ENCODE measurements at regions not wholly inside any gene's neighbourhood (a gene's known extent, or its start where the extent isn't known, plus 50 kb on each side); places are given as distances from the start of the nearest gene placed in this dataset.
"Not testable (repeated sequence)": the region's sequence is repeated elsewhere in the genome, so short reads cannot be mapped to it uniquely, and the experiment has no call there.

DNA sequence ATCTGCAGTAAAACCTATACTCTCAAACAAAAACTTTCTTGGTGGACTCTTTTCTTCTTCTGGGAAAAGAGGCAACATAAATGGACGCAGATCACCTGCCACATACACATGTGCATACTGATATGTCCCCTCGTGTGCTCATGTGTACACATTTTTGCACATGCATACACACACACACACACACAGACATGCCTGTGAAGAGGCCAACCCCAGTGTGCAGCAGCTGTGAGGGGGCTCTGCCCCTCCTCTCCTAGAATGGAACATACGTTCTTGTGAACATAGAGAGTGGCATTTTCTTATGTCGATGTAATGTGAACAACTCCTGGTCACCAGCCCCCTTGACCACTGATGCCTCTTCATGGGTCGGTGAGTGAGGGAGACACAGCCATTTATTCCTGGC, 188.9 kb upstream of the PLGLB2 start:
- ATAC-seq; POLR2A ChIA-PET; H3K4me2 ChIP-seq (ENCODE audit: low read length); H3K9me3 ChIP-seq (ENCODE audit: control insufficient read depth in 1 of 2, insufficient read depth in 1 of 2, low read depth in 1 of 2, low read length in 2 of 2); H3K27me3 ChIP-seq (ENCODE audit: insufficient read depth, low read length); H3K4me1 ChIP-seq (ENCODE audit: control insufficient read depth in 1 of 2, insufficient read depth in 2 of 2, low read length in 2 of 2); BruUV-seq (replicated peaks); DNase-seq (ENCODE audit: low read depth, low spot score); H2AFZ ChIP-seq (ENCODE audit: low read depth, low read length, poor library complexity, severe bottlenecking); H3K27ac ChIP-seq (ENCODE audit: low read depth, low read length); intact Hi-C loops (cut with micrococcal nuclease); RAD21 ChIA-PET (ENCODE audit: low non-redundant PET in 1 of 2, low total read pairs in 2 of 2, uncharacterized antibody in 2 of 2, unreplicated experiment in 2 of 2); H3K36me3 ChIP-seq (ENCODE audit: control insufficient read depth in 1 of 2, insufficient read depth in 2 of 2, low read length in 2 of 2); H3K4me3 ChIP-seq (replicated peaks in 1 of 2; ENCODE audit: low read depth in 1 of 2, low read length in 2 of 2); H3K9me2 ChIP-seq (ENCODE audit: insufficient read depth); H4K20me1 ChIP-seq (ENCODE audit: insufficient read depth); CTCF ChIA-PET; H3K79me2 ChIP-seq (ENCODE audit: insufficient read depth, low read length); H3K9ac ChIP-seq (ENCODE audit: low read length): not testable (repeated sequence)

DNA sequence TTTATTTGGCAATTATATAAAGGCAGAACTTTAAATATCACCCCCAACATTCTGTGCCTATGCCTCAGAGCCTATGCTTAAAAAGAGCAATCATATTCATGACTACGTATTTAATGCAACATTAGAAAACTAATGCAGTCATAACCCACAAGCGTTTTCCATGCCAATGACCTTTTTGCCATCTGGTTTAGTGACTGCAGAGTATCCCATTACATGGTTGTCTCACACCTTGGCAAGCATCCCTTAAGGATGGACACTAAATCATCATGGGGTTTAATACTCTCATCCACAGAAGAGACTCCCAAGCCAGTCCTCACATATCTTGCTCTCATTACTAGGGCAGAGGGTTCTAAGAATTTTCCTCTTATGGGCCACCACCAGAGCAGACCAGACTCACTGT, 188.2 kb upstream of the PLGLB2 start:
- BruUV-seq (replicated peaks); H3K27ac ChIP-seq (ENCODE audit: low read depth, low read length); RAD21 ChIA-PET (ENCODE audit: low non-redundant PET in 1 of 2, low total read pairs in 2 of 2, uncharacterized antibody in 2 of 2, unreplicated experiment in 2 of 2); DNase-seq (ENCODE audit: low read depth, low spot score); H3K9me2 ChIP-seq (ENCODE audit: insufficient read depth); H3K27me3 ChIP-seq (ENCODE audit: insufficient read depth, low read length); H3K36me3 ChIP-seq (ENCODE audit: control insufficient read depth in 1 of 2, insufficient read depth in 2 of 2, low read length in 2 of 2); ATAC-seq; H3K4me1 ChIP-seq (ENCODE audit: control insufficient read depth in 1 of 2, insufficient read depth in 2 of 2, low read length in 2 of 2); H2AFZ ChIP-seq (ENCODE audit: low read depth, low read length, poor library complexity, severe bottlenecking); H4K20me1 ChIP-seq (ENCODE audit: insufficient read depth); H3K4me2 ChIP-seq (ENCODE audit: low read length); H3K4me3 ChIP-seq (replicated peaks in 1 of 2; ENCODE audit: low read depth in 1 of 2, low read length in 2 of 2); H3K9ac ChIP-seq (ENCODE audit: low read length); CTCF ChIA-PET; POLR2A ChIA-PET; H3K79me2 ChIP-seq (ENCODE audit: insufficient read depth, low read length); H3K9me3 ChIP-seq (ENCODE audit: control insufficient read depth in 1 of 2, insufficient read depth in 1 of 2, low read depth in 1 of 2, low read length in 2 of 2); intact Hi-C loops (cut with micrococcal nuclease): not testable (repeated sequence)

DNA sequence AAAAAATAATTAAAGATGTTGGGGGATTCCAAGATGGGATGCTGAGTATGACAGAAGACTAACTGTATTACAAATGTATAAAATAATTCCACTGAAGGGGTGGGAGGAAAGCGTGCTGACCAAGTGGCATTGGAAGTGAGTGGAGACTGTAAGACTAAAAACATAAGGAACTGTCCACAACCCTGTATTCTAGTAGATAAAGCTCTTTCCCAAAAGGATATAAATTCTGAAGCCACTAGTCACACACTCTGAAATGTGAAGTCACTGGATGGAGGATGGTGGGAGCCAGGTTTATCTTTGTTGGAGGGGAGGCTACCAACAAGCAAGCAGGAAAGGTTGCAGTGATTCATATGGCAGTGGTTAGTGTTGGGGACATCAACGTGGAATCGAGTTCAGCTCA, 182.8 kb upstream of the PLGLB2 start:
- H3K4me2 ChIP-seq (ENCODE audit: low read length); intact Hi-C loops (cut with micrococcal nuclease); ATAC-seq: not testable (repeated sequence)

DNA sequence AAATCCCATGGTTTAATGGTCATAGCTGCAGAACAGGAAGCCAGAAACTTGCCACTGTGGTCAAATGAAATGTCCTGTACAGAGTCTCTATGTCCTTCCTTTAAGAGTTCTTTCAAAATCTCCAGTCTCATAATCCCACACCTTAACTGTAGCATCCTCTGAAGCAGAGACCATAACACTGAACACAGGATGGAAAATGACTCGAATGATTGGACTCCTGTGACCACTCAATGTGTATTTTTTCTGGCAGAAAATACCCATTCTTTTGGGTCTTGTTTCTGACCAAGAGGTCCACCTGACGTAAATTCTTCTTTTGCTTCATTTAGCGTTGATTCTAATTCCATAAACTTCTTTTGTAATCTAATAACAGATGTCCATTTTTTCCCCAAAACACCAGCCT, 181.4 kb upstream of the PLGLB2 start:
- H3K9ac ChIP-seq (ENCODE audit: low read length); DNase-seq (ENCODE audit: low read depth, low spot score); H4K20me1 ChIP-seq (ENCODE audit: insufficient read depth); H3K36me3 ChIP-seq (ENCODE audit: control insufficient read depth in 1 of 2, insufficient read depth in 2 of 2, low read length in 2 of 2); BruUV-seq (replicated peaks); H3K4me1 ChIP-seq (ENCODE audit: control insufficient read depth in 1 of 2, insufficient read depth in 2 of 2, low read length in 2 of 2); intact Hi-C loops (cut with micrococcal nuclease); H3K4me3 ChIP-seq (replicated peaks in 1 of 2; ENCODE audit: low read depth in 1 of 2, low read length in 2 of 2); CTCF ChIA-PET; ATAC-seq; H3K9me3 ChIP-seq (ENCODE audit: control insufficient read depth in 1 of 2, insufficient read depth in 1 of 2, low read depth in 1 of 2, low read length in 2 of 2); H3K9me2 ChIP-seq (ENCODE audit: insufficient read depth); H3K27ac ChIP-seq (ENCODE audit: low read depth, low read length); H2AFZ ChIP-seq (ENCODE audit: low read depth, low read length, poor library complexity, severe bottlenecking); POLR2A ChIA-PET; H3K27me3 ChIP-seq (ENCODE audit: insufficient read depth, low read length); RAD21 ChIA-PET (ENCODE audit: low non-redundant PET in 1 of 2, low total read pairs in 2 of 2, uncharacterized antibody in 2 of 2, unreplicated experiment in 2 of 2); H3K4me2 ChIP-seq (ENCODE audit: low read length); H3K79me2 ChIP-seq (ENCODE audit: insufficient read depth, low read length): not testable (repeated sequence)

More for the DNA sequence above, 182.8 kb upstream of the PLGLB2 start:
- H3K79me2 ChIP-seq (ENCODE audit: insufficient read depth, low read length); H3K4me1 ChIP-seq (ENCODE audit: control insufficient read depth in 1 of 2, insufficient read depth in 2 of 2, low read length in 2 of 2); H4K20me1 ChIP-seq (ENCODE audit: insufficient read depth); H3K4me3 ChIP-seq (replicated peaks in 1 of 2; ENCODE audit: low read depth in 1 of 2, low read length in 2 of 2); POLR2A ChIA-PET; H3K36me3 ChIP-seq (ENCODE audit: control insufficient read depth in 1 of 2, insufficient read depth in 2 of 2, low read length in 2 of 2); H3K9ac ChIP-seq (ENCODE audit: low read length); RAD21 ChIA-PET (ENCODE audit: low non-redundant PET in 1 of 2, low total read pairs in 2 of 2, uncharacterized antibody in 2 of 2, unreplicated experiment in 2 of 2); H3K27ac ChIP-seq (ENCODE audit: low read depth, low read length); H2AFZ ChIP-seq (ENCODE audit: low read depth, low read length, poor library complexity, severe bottlenecking); DNase-seq (ENCODE audit: low read depth, low spot score); H3K9me3 ChIP-seq (ENCODE audit: control insufficient read depth in 1 of 2, insufficient read depth in 1 of 2, low read depth in 1 of 2, low read length in 2 of 2); H3K27me3 ChIP-seq (ENCODE audit: insufficient read depth, low read length); H3K9me2 ChIP-seq (ENCODE audit: insufficient read depth); CTCF ChIA-PET; BruUV-seq (replicated peaks): not testable (repeated sequence)

DNA sequence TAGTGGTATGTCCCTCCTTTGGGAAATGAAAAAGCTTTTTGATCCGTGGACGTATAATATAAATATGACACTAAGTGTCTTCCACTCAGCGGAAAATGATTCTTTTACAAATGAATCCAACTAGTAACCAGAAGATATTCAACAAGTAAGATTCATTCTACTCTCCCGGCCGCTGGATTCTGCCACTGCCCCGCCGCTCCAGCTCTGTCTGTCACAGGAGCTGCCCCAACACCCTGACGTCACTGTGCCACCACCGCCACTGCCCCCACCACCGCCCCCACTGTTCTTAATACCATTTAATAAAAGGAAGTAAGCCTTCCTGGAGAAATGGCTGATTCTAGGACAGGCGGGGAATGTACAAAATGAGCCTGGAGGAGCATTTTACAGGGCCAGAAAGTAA, 180.8 kb upstream of the PLGLB2 start:
- H3K9me2 ChIP-seq (ENCODE audit: insufficient read depth); ATAC-seq; BruUV-seq (replicated peaks); H3K4me2 ChIP-seq (ENCODE audit: low read length); H3K9ac ChIP-seq (ENCODE audit: low read length); H3K27me3 ChIP-seq (ENCODE audit: insufficient read depth, low read length); H3K4me1 ChIP-seq (ENCODE audit: control insufficient read depth in 1 of 2, insufficient read depth in 2 of 2, low read length in 2 of 2); H3K79me2 ChIP-seq (ENCODE audit: insufficient read depth, low read length); H4K20me1 ChIP-seq (ENCODE audit: insufficient read depth); POLR2A ChIA-PET; CTCF ChIA-PET; DNase-seq (ENCODE audit: low read depth, low spot score); H3K4me3 ChIP-seq (replicated peaks in 1 of 2; ENCODE audit: low read depth in 1 of 2, low read length in 2 of 2); H2AFZ ChIP-seq (ENCODE audit: low read depth, low read length, poor library complexity, severe bottlenecking); H3K27ac ChIP-seq (ENCODE audit: low read depth, low read length); RAD21 ChIA-PET (ENCODE audit: low non-redundant PET in 1 of 2, low total read pairs in 2 of 2, uncharacterized antibody in 2 of 2, unreplicated experiment in 2 of 2); intact Hi-C loops (cut with micrococcal nuclease); H3K36me3 ChIP-seq (ENCODE audit: control insufficient read depth in 1 of 2, insufficient read depth in 2 of 2, low read length in 2 of 2); H3K9me3 ChIP-seq (ENCODE audit: control insufficient read depth in 1 of 2, insufficient read depth in 1 of 2, low read depth in 1 of 2, low read length in 2 of 2): not testable (repeated sequence)
